Astrocyte (in vitro differentiated cells and primary cell): ENCODE measurements at regions not wholly inside any gene's neighbourhood (a gene's known extent, or its start where the extent isn't known, plus 50 kb on each side); places are given as distances from the start of the nearest gene placed in this dataset.

Experiments
- CTCF ChIP-seq: IDR thresholded peaks from 2 replicates; pipeline ENCODE4 v1.5.1; 2011; ENCODE audit warnings: low read depth, mild to moderate bottlenecking, inconsistent platforms, low read length, moderate library complexity; ENCODE audit not compliant: insufficient read depth
- EZH2 ChIP-seq: IDR thresholded peaks from 2 replicates; pipeline ENCODE4 v1.6.1; 2012; ENCODE audit warnings: mild to moderate bottlenecking, low read length, inconsistent platforms; ENCODE audit not compliant: insufficient read depth

GRCh38 chr18:22710673-22711191 is 222.4 kb upstream of the RBBP8 start:
- TF ChIP-seq CTCF (no peak), EZH2 (no peak)
